SK-N-DZ (cell line): ENCODE measurements at regions not wholly inside any gene's neighbourhood (a gene's known extent, or its start where the extent isn't known, plus 50 kb on each side); places are given as distances from the start of the nearest gene placed in this dataset.
"Not testable (repeated sequence)": the region's sequence is repeated elsewhere in the genome, so short reads cannot be mapped to it uniquely, and the experiment has no call there.

Experiments used
- DNase-seq: peaks from one replicate; pipeline ENCODE4 v3.0.0-alpha.2; 2015; ENCODE audit warnings: low spot score

GRCh38 chr4:72942565-72942964 is 127.0 kb downstream of the COX18 start:
- DNase-seq: no peak

GRCh38 chr4:72938516-72938915 is 131.0 kb downstream of the COX18 start:
- DNase-seq: no peak

DNA sequence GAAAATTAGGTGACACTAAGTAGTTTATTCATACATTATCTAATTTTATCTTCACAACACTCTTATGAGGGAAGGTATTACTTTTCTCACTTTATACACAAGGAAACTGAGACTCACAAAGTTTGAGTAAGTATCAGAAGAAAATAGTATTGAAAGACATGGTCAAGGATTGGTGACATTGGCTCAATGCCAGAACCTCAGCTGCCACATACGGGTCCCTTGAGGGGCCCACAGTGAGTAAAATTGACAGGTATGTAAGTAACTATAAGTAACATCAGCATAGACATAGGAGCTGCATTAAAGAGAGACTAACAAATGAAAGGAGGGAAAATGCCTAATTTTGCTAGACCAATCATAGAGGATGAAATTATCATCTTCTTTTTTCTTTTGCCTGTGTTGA is 134.1 kb downstream of the COX18 start:
- DNase-seq: no peak

- DNase-seq: no peak
Measured at GRCh38 chr4:72933029-72933428, 136.5 kb downstream of the COX18 start.

DNA sequence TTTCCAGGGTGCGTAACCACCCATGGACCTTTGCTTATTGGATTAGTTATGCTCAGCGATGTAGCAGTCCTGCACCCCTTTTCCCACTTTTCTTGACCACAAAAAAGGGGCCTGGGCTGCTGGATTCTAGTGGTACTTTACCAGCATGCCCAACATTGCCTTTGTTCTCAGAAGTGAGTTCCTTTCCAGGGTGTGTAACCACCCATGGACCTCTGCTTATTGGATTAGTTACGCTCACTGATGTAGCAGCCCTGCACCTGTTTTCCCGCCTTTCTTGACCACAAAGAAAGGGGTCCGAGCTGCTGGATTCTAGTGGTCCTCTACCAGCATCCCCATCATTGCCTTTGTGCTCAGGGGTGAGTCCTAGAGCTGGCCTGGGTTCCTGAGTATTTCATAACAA is 138.2 kb downstream of the COX18 start:
- DNase-seq: no peak

DNA sequence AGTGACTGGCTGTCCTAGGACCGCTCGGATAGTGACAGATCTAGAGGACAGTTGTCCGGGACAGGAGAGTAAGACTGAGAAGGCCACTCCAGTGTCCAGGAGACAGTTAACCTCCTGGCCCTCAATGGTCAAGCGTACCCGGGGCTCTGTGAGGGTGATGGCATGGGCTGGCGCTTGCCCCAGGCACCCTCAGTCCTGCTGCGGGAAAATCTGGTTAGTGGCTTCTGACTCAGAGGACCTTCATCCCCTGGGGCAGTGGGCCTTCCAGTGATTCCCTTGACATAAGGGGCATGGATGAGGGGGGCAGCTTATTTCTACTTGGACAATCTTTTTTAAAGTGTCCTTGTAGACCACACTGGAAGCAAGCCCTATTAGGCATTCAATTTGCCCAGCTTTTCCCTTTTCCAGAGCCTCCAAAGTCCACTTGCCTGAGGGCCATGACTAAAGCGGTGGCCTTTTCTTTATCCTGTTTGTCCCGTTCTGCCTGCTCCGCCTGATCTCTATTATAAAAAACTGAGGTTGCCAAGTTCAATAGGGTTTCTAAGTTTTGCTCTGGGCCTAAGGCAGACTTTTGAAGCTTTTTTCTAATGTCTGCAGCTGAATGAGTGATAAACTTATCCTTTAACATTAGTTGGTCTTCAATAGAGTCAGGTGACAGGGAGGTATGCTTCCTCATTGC is 139.8 kb downstream of the COX18 start:
- not testable (repeated sequence) for DNase-seq

DNA sequence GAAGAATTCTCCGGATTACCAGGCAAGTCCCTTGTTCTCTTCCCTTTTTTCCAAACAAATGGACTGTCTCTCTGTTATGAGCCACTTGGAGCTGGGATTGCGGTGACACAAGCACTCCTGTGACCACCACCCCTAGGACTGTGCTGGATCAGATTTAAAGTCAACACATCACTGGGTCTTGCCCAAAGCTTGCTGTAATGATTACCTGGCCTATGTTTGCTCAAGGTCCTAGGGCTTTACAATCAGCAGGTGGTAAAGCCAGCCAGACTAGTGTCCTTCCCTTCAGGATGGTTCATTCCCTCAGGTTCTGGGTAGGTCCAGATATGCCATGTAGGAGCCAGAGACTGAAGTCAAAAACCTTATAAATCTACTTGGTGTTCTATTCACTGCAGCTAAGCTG is 144.7 kb downstream of the COX18 start:
- DNase-seq: no peak

GRCh38 chr4:72919937-72920336 is 149.6 kb downstream of the COX18 start:
- no peak for DNase-seq

GRCh38 chr4:72919464-72919863 is 150.1 kb downstream of the COX18 start:
- DNase-seq: no peak

- DNase-seq: no peak
Measured at GRCh38 chr4:72918362-72918761, 151.2 kb downstream of the COX18 start.

DNA sequence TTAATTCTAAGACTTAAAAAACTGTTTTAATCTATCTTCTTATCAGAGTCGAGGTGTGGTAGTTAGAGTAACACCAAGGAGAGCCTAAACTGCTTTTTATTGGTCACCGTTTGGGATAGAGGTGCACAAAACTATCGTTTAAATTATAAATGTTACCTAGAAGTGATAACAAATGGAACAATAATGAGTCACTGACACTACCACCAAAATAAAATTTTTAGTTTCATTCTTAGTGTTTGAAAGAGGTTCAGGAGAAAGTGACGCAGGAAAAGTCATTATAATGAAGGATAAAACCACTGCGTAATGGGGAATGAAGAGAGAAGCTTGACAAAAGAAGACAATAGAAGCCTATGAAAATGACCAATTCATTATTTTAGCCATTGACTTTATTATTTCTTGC is 158.2 kb downstream of the COX18 start:
- DNase-seq: no peak

- DNase-seq: no peak
Measured at GRCh38 chr4:72909461-72909860, 160.1 kb downstream of the COX18 start.

DNA sequence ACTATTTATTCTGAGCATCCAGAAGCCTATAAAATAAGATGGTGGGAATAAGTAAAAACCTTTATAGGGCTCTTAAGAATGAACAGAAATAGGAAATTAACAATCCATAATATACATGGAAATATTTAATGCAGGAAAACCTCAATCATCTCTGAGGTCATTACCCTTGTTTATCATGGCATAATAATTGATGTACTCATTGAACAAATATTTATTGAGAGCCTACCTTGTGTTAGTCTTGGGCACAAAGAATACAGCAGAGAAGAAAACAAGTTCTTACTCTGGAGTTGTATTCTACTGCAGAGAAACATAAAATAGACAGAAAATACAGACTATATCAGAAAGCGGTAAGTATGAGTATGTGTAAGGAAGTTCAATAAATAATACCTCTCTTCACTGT is 167.2 kb downstream of the COX18 start:
- DNase-seq: no peak

- DNase-seq: no peak
Measured at GRCh38 chr4:72901553-72901952, 168.0 kb downstream of the COX18 start.

- no peak for DNase-seq
Measured at GRCh38 chr4:72900952-72901351, 168.6 kb downstream of the COX18 start.

DNA sequence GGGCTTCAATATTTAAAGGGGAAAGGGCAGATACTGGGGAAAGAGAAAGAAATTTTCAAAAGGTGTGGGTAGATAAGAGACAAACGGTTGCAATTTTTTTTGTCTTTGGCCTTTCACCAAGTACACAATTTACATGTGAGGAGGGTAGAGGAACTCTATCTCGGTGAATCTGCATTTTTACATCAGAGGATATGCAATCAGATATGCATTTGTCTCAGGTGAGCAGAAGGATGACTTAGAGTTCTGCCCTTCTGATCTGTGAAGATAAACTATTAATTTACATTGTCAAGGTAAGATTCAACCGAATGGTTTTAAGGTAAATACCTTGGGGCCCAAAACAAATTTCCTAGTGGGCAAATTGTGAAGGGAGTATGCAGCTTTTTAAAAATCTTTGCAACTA is 169.9 kb downstream of the COX18 start:
- no peak for DNase-seq

DNA sequence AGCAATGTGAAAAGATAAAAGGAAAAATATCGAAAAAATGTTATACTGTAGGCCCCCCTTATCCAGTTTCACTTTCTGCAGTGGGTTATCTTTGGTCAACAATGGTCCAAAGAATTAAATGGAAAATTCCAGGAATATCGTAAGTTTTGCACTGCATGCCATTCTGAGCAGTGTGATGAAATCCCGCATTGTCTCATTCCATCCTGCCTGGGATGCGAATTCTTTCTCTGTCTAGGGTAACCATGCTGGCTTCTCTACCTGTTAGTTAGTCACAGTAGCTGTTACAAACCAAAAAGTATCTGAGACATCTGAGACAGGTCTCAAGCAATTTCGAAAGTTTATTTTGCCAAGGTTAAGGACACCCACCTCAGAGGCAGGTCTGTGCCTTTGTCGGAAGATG is 170.3 kb downstream of the COX18 start:
- DNase-seq: no peak

- DNase-seq: no peak
Measured at GRCh38 chr4:72896515-72896914, 173.0 kb downstream of the COX18 start.

DNA sequence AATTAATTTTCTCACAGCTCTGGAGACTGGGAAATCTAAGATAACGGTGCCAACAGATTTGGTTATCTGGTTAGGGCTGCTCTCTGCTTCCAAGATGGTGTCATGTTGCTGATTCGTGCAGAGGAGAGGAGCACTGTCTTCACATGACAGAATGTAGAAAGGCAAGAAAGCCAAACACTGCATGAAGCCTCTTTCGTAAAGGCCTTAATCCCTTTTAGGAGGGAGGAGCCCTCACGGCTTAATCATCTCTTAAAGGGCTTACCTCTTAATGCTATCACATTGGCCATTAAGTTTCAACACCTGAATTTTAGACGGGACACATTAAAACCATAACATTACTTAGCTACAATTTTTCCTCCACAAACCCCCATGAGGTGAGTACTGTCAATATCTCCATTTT is 174.1 kb downstream of the COX18 start:
- DNase-seq: no peak

- no peak for DNase-seq
Measured at GRCh38 chr4:72893354-72894066, 176.0 kb downstream of the COX18 start.

DNA sequence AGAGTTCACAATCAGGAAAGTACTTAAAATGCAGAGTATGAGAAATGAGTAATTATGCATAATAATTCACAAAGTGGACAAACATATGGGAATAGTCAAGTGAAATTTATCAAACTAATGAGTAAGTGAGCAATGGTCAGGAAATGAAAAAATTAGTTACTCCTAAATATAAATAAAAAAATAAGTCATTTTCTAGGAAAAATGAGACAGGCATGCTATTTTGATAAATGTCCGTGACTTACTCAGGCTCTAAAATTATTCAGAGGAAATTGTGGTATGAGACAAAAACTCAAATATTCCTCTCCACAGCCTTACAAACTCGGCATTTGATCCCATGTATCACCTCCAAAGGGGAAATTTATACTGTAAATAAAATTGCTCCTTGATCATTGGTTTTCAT is 181.2 kb downstream of the COX18 start:
- DNase-seq: no peak

GRCh38 chr4:72887152-72887551 is 182.4 kb downstream of the COX18 start:
- DNase-seq: no peak

DNA sequence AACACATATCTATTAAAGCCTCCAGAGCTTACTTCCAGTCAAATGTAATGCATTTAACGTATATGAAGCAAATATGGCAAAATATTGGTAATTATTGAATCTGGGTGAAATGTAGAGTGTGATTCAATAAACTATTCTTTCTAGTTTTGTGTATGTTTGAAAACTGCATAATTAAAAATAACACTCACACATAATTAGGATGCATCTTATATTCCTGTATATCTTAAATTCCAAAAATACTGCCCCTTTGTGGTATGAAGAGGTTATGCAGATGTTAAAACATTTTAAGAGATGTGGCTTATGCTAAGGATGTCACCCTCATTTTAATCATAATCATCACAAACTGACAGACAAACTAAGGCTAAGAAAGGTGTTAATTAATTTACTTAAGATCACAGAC is 182.9 kb downstream of the COX18 start:
- DNase-seq: no peak

DNA sequence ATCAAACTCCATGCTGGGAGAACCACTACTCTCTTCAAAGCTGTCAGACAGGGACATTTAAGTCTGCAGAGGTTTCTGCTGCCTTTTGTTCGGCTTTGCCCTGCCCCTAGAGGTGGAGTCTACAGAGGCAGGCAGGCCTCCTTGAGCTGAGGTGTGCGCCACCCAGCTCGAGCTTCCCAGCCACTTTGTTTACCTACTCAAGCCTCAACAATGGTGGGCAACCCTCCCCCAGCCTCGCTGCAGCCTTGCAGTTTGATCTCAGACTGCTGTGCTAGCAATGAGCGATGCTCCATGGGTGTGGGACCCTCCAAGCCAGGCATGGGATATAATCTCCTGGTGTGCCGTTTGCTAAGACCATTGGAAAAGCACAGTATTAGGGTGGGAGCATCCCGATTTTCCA is 185.3 kb downstream of the COX18 start:
- not testable (repeated sequence) for DNase-seq
